IPS-11a (cell line): ENCODE measurements at regions not wholly inside any gene's neighbourhood (a gene's known extent, or its start where the extent isn't known, plus 50 kb on each side); places are given as distances from the start of the nearest gene placed in this dataset.
"Not testable (repeated sequence)": the region's sequence is repeated elsewhere in the genome, so short reads cannot be mapped to it uniquely, and the experiment has no call there.

ENCODE experiments used
- H3K4me3 ChIP-seq: one replicate; pipeline ENCODE4 v1.5.1; 2013; ENCODE audit warnings: low read depth, low read length, control low read depth

- H3K4me3 ChIP-seq = no peak overlapping the region
Observed at GRCh38 chr3:118803096-118803476, 231.6 kb downstream of the IGSF11 start.

GRCh38 chr3:118805007-118805406 lies 229.6 kb downstream of the IGSF11 start:
- no peak overlapping the region for H3K4me3 ChIP-seq

DNA sequence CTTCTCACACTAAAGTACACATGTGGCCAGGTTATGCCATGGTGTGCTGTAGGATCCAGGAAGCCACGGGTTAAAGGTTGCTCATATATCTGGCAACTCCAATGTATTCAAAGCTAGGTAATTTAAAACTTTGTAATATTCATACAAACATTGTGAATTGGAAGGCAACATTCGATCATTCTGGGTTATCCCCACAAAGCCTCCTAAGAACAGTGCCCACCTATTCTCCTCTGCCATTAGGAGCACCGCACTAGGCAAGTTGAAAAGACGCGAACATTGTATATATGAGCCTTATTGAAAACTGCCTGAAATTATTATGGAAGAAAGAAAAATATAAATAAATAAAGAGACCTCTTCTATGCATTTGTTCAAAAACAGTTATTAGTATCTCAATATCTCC lies 228.2 kb downstream of the IGSF11 start:
- no peak overlapping the region for H3K4me3 ChIP-seq

GRCh38 chr3:118807349-118807748 lies 227.3 kb downstream of the IGSF11 start:
- not testable (repeated sequence) for H3K4me3 ChIP-seq

DNA sequence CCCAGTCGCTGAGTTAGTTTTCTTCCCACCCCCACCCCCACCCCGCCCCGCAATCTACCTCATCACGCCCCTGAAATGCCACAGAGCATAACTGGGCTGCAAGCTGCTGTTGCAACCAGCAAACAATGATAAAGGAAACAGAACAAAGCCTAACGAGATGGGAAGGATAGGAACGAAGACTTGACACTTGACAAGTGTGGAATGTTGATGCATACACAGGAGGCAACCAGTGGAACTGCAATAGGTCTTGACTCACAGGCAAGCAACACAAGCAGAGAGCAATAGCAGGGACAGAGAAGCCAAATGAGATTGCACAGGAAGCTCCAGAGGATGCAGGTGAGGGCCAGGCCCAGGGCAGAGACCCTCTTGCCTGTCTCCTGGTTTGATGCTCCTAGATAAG lies 225.9 kb downstream of the IGSF11 start:
- H3K4me3 ChIP-seq = no peak overlapping the region

DNA sequence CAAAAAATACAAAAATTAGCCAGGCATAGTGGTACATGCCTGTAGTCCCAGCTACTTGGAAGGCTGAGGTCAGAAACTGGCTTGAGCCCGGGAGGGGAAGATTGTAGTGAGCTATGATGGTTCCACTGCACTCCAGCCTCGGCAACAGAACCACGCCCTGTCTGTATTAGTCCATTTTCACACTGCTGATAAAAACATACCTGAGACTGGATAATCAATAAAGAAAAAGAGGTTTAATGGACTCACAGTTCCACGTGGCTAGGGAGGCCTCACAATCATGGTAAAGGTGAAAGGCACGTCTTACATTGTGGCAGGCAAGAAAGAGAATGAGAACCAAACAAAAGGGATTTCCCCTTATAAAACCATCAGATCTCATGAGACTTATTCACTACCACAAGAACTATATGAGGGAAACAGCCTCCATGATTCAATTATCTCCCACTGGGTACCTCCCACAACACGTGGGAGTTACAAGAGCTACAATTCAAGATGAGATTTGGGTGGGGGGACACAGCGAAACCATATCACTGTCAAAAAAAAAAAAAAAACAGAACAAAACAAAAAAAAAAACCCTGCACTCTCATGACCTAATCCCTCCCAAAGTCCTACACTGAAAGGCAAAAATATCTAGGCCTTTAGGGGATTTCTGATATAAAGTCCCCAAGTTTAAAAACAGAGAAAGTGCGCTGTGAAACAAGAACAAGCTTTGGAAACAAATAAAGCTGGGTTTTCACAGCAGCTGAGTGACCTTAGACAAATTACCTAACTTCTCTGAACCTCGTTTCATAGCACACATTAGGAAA lies 224.7 kb downstream of the IGSF11 start:
- H3K4me3 ChIP-seq = no peak overlapping the region

DNA sequence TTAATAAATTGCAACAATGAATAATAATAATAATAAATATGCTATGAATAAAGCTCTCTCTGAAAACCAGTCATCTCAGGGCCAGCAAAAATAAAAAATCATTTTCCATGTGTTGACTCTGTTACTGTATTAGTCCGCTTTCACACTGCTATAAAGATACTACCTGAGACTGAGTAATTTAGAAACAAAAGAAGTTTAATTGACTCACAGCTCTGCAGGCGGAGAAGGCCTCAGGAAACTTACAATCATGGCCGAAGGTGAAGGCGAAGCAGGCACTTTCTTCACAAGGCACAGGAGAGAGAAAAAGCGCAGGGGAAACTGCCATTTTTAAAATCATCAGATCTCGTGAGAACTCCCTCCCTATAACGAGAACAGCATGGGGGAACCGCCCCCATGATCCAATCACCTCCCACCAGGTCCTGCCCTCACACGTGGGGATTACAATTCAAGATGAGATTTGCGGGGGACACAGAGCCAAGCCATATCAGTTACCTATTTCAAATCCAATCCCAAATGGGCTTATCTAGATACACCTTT lies 224.1 kb downstream of the IGSF11 start:
- no peak overlapping the region for H3K4me3 ChIP-seq

- H3K4me3 ChIP-seq = no peak overlapping the region
Observed at GRCh38 chr3:118811236-118811732, 223.4 kb downstream of the IGSF11 start.

DNA sequence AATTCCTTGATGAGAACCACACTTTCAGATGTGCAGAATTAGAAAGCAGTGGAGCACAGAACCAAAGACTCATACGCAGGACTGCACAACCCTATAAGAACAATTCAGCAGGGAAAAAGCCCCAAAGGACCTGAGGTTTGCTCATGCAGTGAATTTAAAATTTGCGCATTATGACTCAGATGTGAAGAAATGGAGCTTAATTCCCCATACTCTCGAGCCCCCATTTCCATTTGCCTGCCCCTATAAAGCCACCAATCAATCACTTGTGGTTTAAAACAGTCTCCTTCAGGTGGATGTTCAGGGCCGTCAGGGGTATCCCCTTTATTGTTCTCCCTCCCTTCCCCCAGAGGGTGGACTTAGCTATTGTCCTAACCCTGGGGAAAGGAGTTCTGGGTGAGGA lies 221.2 kb downstream of the IGSF11 start:
- H3K4me3 ChIP-seq = no peak overlapping the region

GRCh38 chr3:118817748-118818165 lies 216.9 kb downstream of the IGSF11 start:
- H3K4me3 ChIP-seq = no peak overlapping the region

GRCh38 chr3:118818386-118818785 lies 216.3 kb downstream of the IGSF11 start:
- H3K4me3 ChIP-seq = no peak overlapping the region

DNA sequence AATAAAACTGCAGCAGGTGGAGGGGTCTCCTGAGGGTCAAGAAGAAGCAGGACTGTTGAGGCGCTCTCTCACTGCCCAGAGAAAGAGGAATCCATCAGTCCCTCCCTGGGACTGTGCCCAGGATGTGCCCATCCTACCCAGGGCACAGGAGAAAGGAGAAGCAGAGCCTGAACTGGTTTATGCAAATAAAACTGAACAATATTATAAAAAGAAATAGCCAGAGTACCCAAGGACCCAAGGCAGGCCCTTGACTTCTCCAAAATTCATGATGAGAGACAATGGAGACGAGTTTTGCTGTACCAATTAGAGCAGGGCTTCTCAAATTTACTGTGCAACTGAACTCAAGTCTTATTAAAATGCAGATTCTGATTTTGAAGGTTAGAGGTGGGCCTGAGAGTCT lies 211.0 kb downstream of the IGSF11 start:
- H3K4me3 ChIP-seq = no peak overlapping the region

DNA sequence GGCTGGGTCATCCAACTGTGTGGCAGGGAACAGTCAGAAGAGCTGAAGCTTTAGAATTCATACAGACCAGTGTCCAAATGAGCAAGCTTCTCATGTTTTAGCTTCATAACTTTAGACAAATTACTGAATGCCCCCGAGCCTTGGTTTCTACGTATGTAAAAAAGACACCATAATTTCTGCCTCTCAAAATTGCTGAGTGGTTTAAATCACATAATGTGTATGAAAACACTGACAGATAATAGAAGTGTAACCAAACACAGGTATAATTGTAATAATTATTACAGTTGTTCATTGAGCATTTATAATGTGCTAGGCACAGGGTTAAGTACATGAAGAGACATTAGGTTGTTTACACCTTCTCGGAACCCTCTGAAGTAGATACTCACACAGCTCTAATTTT lies 207.2 kb downstream of the IGSF11 start:
- no peak overlapping the region for H3K4me3 ChIP-seq

DNA sequence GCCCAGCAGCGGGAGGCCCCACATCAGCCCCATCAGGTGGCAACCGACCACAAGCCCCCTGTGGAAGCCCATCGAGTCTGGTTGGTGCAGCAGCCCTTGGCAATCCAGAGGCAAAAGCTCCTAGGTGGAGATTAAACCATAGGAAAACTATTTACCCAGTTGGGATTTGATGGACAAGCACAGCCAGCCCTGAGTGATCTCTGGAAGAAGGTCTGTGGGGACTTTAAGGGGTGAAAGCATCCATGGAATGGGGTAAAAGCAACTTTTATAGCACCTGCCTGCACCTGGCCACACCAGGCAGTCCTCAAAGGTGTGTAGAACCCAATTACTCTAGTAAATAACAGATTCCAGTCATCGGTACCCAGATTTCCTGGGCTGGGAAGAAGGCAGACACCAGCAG lies 206.3 kb downstream of the IGSF11 start:
- H3K4me3 ChIP-seq = no peak overlapping the region

DNA sequence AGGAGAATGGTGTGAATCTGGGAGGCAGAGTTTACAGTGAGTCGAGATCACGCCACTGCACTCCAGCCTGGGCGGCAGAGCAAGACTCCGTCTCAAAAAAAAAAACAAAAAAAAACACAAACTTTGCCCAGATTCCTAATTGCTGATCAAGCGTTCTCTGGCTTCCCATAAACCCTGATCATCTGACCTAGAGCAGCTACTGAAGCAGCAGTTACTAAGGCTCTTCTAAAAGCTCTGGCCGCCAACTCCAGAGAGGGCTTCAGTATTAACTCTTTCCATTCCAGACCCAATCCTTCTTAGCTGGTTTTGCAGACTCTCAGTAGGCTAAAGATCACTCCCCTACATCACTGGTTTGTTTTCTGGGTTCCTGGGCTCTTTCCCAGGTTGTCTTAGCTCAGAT lies 201.6 kb downstream of the IGSF11 start:
- no peak overlapping the region for H3K4me3 ChIP-seq

DNA sequence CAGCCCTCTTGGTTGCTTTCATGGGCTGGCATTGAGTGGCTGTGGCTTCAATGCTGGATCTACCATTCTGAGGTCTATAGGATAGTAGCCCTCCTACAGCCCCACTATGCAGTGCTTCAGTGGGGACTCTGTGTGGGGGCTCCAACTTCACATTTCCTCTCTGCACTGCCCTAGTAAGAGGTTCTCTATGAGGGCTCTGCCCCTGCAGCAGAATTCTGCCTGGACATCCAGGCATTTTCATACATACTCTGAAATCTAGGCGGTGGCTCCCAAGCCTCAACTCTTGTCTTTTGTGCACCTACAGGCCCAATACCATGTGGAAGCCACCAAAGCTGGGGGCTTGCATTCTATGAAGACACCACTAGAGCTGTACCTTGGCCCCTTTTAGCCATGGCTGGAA lies 195.8 kb downstream of the IGSF11 start:
- no peak overlapping the region for H3K4me3 ChIP-seq

GRCh38 chr3:118842147-118842863 lies 192.3 kb downstream of the IGSF11 start:
- H3K4me3 ChIP-seq = no peak overlapping the region

- no peak overlapping the region for H3K4me3 ChIP-seq
Observed at GRCh38 chr3:118846176-118846575, 188.5 kb downstream of the IGSF11 start.
